ENCODE measurements at regions not wholly inside any gene's neighbourhood (a gene's known extent, or its start where the extent isn't known, plus 50 kb on each side); places are given as distances from the start of the nearest gene placed in this dataset.

- Histone ChIP-seq H3K9me3 (no peaks in the 10 kb centered on the region), H3K4me1 (ENCODE audit: insufficient read depth) (no peaks in the 10 kb centered on the region), H3K4me3 (no peak overlapping the region), H3K27me3 (no peaks in the 10 kb centered on the region), H3K36me3 (no peaks in the 10 kb centered on the region), H3K27ac (no peak overlapping the region)
- 87 to 92% (median 92%) methylated on average over 9 of the region's 9 CpGs for WGBS, 3 donors
- no peak for TF ChIP-seq CTCF (IDR thresholded peaks at IDR 0.05)
- no peak for TF ChIP-seq EP300 (IDR thresholded peaks at IDR 0.05)
- no peak for TF ChIP-seq POLR2A (IDR thresholded peaks at IDR 0.05)
- DNase-seq: no peak
- intact Hi-C loops (cut with DNase I): no loop called here
These were observed 289.4 kb upstream of the TLE3 start for GRCh38 chr15:70387081-70387480.

- Histone ChIP-seq H3K4me3 (no peak overlapping the region), H3K9me3 (no peaks in the 10 kb centered on the region), H3K36me3 (no peaks in the 10 kb centered on the region), H3K4me1 (ENCODE audit: insufficient read depth) (no peaks in the 10 kb centered on the region), H3K27ac (no peak overlapping the region), H3K27me3 (no peaks in the 10 kb centered on the region)
- 94 to 97% (median 96%) methylated on average over 8 of the region's 8 CpGs for WGBS, 3 donors
- intact Hi-C loops (cut with DNase I): no loop called here
- DNase-seq: no peak
- TF ChIP-seq CTCF (IDR thresholded peaks at IDR 0.05) (no peak), POLR2A (IDR thresholded peaks at IDR 0.05) (no peak), EP300 (IDR thresholded peaks at IDR 0.05) (no peak)
These were observed 288.0 kb upstream of the TLE3 start for GRCh38 chr15:70385711-70386110.

GRCh38 chr15:70385052-70385451, 287.3 kb upstream of the TLE3 start:
- TF ChIP-seq EP300 (IDR thresholded peaks at IDR 0.05): no peak
- Histone ChIP-seq H3K27ac (no peak overlapping the region), H3K9me3 (no peaks in the 10 kb centered on the region), H3K4me3 (no peak overlapping the region), H3K4me1 (ENCODE audit: insufficient read depth) (no peaks in the 10 kb centered on the region), H3K27me3 (no peaks in the 10 kb centered on the region), H3K36me3 (no peaks in the 10 kb centered on the region)
- intact Hi-C loops (cut with DNase I): no loop called here
- no peak for DNase-seq
- 63 to 70% (median 67%) methylated on average over 6 of the region's 6 CpGs for WGBS, 3 donors

GRCh38 chr15:70383856-70384255, 286.1 kb upstream of the TLE3 start:
- H3K36me3 ChIP-seq: no peaks in the 10 kb centered on the region
- H3K27me3 ChIP-seq: no peaks in the 10 kb centered on the region
- H3K27ac ChIP-seq: no peak overlapping the region
- intact Hi-C loops (cut with DNase I): no loop called here
- H3K4me3 ChIP-seq: no peak overlapping the region
- no peak for DNase-seq
- no peaks in the 10 kb centered on the region for H3K9me3 ChIP-seq
- 73 to 90% (median 84%) methylated on average over 8 of the region's 8 CpGs for WGBS, 3 donors
- no peak for TF ChIP-seq POLR2A (IDR thresholded peaks at IDR 0.05)
- TF ChIP-seq CTCF (IDR thresholded peaks at IDR 0.05): no peak
- TF ChIP-seq EP300 (IDR thresholded peaks at IDR 0.05): no peak
- H3K4me1 ChIP-seq (ENCODE audit: insufficient read depth): no peaks in the 10 kb centered on the region

- intact Hi-C loops (cut with DNase I): no loop called here
These were observed 285.2 kb upstream of the TLE3 start for GRCh38 chr15:70382762-70383458.

More at GRCh38 chr15:70382762-70383458, 285.2 kb upstream of the TLE3 start:
- 87 to 89% (median 89%) methylated on average over 14 of the region's 14 CpGs for WGBS, 3 donors
- H3K4me1 ChIP-seq (ENCODE audit: insufficient read depth): no peaks in the 10 kb centered on the region
- TF ChIP-seq POLR2A (IDR thresholded peaks at IDR 0.05): no peak
- no peak for TF ChIP-seq CTCF (IDR thresholded peaks at IDR 0.05)
- TF ChIP-seq EP300 (IDR thresholded peaks at IDR 0.05): no peak
- no peak overlapping the region for H3K27ac ChIP-seq
- H3K4me3 ChIP-seq: no peak overlapping the region
- no peak for DNase-seq
- no peaks in the 10 kb centered on the region for H3K9me3 ChIP-seq
- H3K36me3 ChIP-seq: no peaks in the 10 kb centered on the region
- no peaks in the 10 kb centered on the region for H3K27me3 ChIP-seq
